ENCODE measurements at regions not wholly inside any gene's neighbourhood (a gene's known extent, or its start where the extent isn't known, plus 50 kb on each side); places are given as distances from the start of the nearest gene placed in this dataset.

DNA sequence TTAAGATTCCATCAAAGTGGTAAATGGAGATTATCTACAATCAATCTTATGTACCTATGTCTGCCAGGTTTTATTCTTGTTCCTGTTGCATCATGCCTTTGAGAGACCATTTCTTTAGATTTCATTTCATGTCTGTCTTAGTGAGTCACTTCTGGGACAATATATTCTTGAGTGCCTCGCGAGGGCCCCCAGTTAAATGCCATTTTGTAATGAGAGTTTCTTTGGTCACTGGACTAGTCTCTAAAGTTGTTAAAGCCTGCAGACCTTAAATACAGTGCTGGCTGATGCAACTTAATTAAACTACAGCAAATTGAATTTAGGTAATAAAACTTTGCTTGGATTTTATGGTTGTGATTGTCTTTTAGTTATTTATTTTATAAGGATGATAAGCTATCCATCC lies 87.2 kb upstream of the PITX2 start:
- no peaks in the 10 kb centered on the region for H4K20me1 ChIP-seq (ENCODE audit: control insufficient read depth, extremely low read depth, insufficient read depth, low read length)
- TF ChIP-seq, protein P1, sequence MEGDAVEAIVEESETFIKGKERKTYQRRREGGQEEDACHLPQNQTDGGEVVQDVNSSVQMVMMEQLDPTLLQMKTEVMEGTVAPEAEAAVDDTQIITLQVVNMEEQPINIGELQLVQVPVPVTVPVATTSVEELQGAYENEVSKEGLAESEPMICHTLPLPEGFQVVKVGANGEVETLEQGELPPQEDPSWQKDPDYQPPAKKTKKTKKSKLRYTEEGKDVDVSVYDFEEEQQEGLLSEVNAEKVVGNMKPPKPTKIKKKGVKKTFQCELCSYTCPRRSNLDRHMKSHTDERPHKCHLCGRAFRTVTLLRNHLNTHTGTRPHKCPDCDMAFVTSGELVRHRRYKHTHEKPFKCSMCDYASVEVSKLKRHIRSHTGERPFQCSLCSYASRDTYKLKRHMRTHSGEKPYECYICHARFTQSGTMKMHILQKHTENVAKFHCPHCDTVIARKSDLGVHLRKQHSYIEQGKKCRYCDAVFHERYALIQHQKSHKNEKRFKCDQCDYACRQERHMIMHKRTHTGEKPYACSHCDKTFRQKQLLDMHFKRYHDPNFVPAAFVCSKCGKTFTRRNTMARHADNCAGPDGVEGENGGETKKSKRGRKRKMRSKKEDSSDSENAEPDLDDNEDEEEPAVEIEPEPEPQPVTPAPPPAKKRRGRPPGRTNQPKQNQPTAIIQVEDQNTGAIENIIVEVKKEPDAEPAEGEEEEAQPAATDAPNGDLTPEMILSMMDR (optimal IDR thresholded peaks at IDR 0.05 in 1 of 3, IDR thresholded peaks at IDR 0.05 in 1 of 3, conservative IDR thresholded peaks at IDR 0.05 in 1 of 3; ENCODE audit: extremely low read depth in 1 of 3, insufficient read depth in 2 of 3, low read length in 3 of 3): no peak
- TF ChIP-seq EZH2 (IDR thresholded peaks at IDR 0.05; ENCODE audit: low read length): no peak
- H3K36me3 ChIP-seq (ENCODE audit: control insufficient read depth in 2 of 2, extremely low read depth in 1 of 2, insufficient read depth in 2 of 2, low read length in 2 of 2): no peaks in the 10 kb centered on the region
- no peak overlapping the region for H3K9ac ChIP-seq (ENCODE audit: control insufficient read depth, extremely low read depth, insufficient read depth, low read length)
- no peak overlapping the region for H3K4me3 ChIP-seq (ENCODE audit: control insufficient read depth in 2 of 3, extremely low read depth in 1 of 3, insufficient read depth in 2 of 3, low read depth in 1 of 3, low read length in 3 of 3)
- DNase-seq (ENCODE audit: low read depth, low spot score) (no peak), FAIRE-seq (no peak)
- H3K79me2 ChIP-seq (ENCODE audit: control insufficient read depth, insufficient read depth, low read length): no peaks in the 10 kb centered on the region
- H3K4me1 ChIP-seq (ENCODE audit: control insufficient read depth, extremely low read depth, insufficient read depth, low read length): no peaks in the 10 kb centered on the region
- H3K27ac ChIP-seq (ENCODE audit: control insufficient read depth, insufficient read depth, low read length): no peak overlapping the region
- no peaks in the 10 kb centered on the region for H3K27me3 ChIP-seq (ENCODE audit: control insufficient read depth, extremely low read depth, insufficient read depth, low read length)
- no peak overlapping the region for H3K4me2 ChIP-seq (ENCODE audit: control insufficient read depth, extremely low read depth, insufficient read depth, low read depth, low read length)
- no peaks in the 10 kb centered on the region for H3K9me1 ChIP-seq (ENCODE audit: control insufficient read depth, extremely low read depth, insufficient read depth, low read length)
- no peak overlapping the region for H2AFZ ChIP-seq (ENCODE audit: control insufficient read depth, low read length)
- H3K9me3 ChIP-seq (ENCODE audit: control insufficient read depth, low read depth, low read length): no peaks in the 10 kb centered on the region
- dilution Hi-C loops (cut with MboI; ENCODE audit: extremely low pct_ligation_motif_present, low sequenced_read_pairs): no loop called here

DNA sequence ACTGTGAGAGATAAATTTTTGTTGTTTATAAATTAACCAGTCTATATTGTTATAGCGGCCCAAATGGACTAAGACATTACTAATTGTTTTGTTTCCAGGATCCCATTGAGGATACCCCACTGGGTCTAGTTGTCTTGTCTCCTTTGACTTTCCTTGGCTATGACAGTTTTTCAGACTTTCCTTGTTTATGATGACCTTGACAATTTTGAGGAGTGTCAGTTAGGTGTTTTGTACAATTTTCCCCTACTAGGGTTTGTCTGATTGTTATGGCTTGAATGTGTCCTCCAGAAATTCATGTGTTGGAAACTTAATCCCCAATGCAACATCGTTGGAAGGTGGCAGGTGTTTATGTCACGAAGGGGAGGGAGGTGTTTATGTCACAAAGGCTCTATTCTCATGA lies 89.6 kb upstream of the PITX2 start:
- no peaks in the 10 kb centered on the region for H3K79me2 ChIP-seq (ENCODE audit: control insufficient read depth, insufficient read depth, low read length)
- no peaks in the 10 kb centered on the region for H3K9me1 ChIP-seq (ENCODE audit: control insufficient read depth, extremely low read depth, insufficient read depth, low read length)
- H3K36me3 ChIP-seq (ENCODE audit: control insufficient read depth in 2 of 2, extremely low read depth in 1 of 2, insufficient read depth in 2 of 2, low read length in 2 of 2): no peaks in the 10 kb centered on the region
- H3K4me2 ChIP-seq (ENCODE audit: control insufficient read depth, extremely low read depth, insufficient read depth, low read depth, low read length): no peak overlapping the region
- H3K4me1 ChIP-seq (ENCODE audit: control insufficient read depth, extremely low read depth, insufficient read depth, low read length): no peaks in the 10 kb centered on the region
- no peaks in the 10 kb centered on the region for H4K20me1 ChIP-seq (ENCODE audit: control insufficient read depth, extremely low read depth, insufficient read depth, low read length)
- no peak for FAIRE-seq
- dilution Hi-C loops (cut with MboI; ENCODE audit: extremely low pct_ligation_motif_present, low sequenced_read_pairs): no loop called here
- no peak overlapping the region for H3K27ac ChIP-seq (ENCODE audit: control insufficient read depth, insufficient read depth, low read length)
- H3K9me3 ChIP-seq (ENCODE audit: control insufficient read depth, low read depth, low read length): no peaks in the 10 kb centered on the region
- H3K27me3 ChIP-seq (ENCODE audit: control insufficient read depth, extremely low read depth, insufficient read depth, low read length): no peaks in the 10 kb centered on the region
- H2AFZ ChIP-seq (ENCODE audit: control insufficient read depth, low read length): no peak overlapping the region
- TF ChIP-seq, protein P1 (optimal IDR thresholded peaks at IDR 0.05 in 1 of 3, IDR thresholded peaks at IDR 0.05 in 1 of 3, conservative IDR thresholded peaks at IDR 0.05 in 1 of 3; ENCODE audit: extremely low read depth in 1 of 3, insufficient read depth in 2 of 3, low read length in 3 of 3): no peak
- TF ChIP-seq EZH2 (IDR thresholded peaks at IDR 0.05; ENCODE audit: low read length): no peak
- no peak for DNase-seq (ENCODE audit: low read depth, low spot score)
- no peak overlapping the region for H3K9ac ChIP-seq (ENCODE audit: control insufficient read depth, extremely low read depth, insufficient read depth, low read length)
- no peak overlapping the region for H3K4me3 ChIP-seq (ENCODE audit: control insufficient read depth in 2 of 3, extremely low read depth in 1 of 3, insufficient read depth in 2 of 3, low read depth in 1 of 3, low read length in 3 of 3)

Measured in keratinocyte (primary cell).